ENCODE measurements at regions not wholly inside any gene's neighbourhood (a gene's known extent, or its start where the extent isn't known, plus 50 kb on each side); places are given as distances from the start of the nearest gene placed in this dataset.

- DNase-seq (ENCODE audit: low read depth, low spot score), result no peak
- TF ChIP-seq, protein P1, sequence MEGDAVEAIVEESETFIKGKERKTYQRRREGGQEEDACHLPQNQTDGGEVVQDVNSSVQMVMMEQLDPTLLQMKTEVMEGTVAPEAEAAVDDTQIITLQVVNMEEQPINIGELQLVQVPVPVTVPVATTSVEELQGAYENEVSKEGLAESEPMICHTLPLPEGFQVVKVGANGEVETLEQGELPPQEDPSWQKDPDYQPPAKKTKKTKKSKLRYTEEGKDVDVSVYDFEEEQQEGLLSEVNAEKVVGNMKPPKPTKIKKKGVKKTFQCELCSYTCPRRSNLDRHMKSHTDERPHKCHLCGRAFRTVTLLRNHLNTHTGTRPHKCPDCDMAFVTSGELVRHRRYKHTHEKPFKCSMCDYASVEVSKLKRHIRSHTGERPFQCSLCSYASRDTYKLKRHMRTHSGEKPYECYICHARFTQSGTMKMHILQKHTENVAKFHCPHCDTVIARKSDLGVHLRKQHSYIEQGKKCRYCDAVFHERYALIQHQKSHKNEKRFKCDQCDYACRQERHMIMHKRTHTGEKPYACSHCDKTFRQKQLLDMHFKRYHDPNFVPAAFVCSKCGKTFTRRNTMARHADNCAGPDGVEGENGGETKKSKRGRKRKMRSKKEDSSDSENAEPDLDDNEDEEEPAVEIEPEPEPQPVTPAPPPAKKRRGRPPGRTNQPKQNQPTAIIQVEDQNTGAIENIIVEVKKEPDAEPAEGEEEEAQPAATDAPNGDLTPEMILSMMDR (IDR thresholded peaks at IDR 0.05; ENCODE audit: low read depth, low read length), result no peak
- H3K4me3 ChIP-seq (ENCODE audit: low read depth, low read length), result no peak overlapping the region
- in situ Hi-C loops (cut with HindIII; ENCODE audit: low sequenced_read_pairs), result no loop called here
These were observed 78.2 kb downstream of the HRH4 start for GRCh38 chr18:24538414-24539264.

DNA sequence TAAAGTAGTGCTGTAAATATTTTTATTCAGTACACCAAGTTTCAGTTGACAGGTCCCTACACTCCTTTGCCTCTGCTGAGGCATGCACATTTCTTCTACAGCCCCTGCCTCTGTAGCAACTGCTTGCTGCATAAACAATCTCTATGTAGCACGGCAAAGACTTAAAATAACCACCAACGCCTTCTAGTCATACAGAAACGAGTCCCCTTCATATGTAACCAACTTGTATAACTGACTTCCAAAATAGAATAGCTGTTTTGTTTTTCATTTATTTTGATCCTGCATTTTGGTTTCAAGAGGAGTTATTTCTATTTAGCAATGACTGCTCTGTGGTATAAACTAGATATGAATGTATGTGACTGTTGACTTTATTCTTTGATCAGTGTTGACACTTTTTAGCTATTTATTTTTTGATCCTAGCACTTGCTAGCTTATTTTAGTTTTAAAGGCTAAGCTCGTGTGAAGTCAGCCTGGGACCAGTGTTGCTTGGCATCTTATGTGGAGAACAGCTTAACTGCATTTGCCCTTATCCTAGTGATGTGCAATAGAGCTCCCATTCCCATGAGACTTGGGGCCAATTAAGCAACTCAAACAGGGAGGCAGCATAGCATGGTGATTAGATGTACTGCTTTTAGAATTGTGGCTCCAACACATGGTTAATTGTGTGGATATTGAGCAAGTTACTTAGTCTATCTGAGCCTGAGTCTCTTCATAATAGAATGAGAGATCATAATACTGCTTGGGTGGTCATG, 79.6 kb downstream of the HRH4 start:
- no peak for DNase-seq (ENCODE audit: low read depth, low spot score)
- TF ChIP-seq, protein P1 (IDR thresholded peaks at IDR 0.05; ENCODE audit: low read depth, low read length), result no peak
- no peak overlapping the region for H3K4me3 ChIP-seq (ENCODE audit: low read depth, low read length)
- in situ Hi-C loops (cut with HindIII; ENCODE audit: low sequenced_read_pairs), result no loop called here

DNA sequence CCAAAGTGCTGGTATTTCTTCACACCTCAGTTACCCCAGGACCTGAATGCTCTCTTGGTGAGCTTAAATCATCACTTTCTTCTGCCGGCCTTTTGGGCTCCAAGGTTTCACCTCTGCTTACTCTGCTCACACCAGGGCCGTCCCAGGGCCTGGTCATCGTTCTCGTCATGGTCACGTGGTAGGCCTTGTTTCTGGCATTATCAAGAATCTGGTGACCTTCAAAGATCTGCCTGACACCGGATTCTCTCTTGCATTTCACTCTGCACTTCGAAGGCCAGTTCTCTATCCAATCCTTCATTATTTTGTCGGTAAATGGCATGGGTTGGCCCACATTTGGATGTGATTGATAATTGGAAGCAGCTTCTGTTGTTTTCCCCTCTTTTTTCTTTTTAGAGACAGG, 80.5 kb downstream of the HRH4 start:
- in situ Hi-C loops (cut with HindIII; ENCODE audit: low sequenced_read_pairs), result no loop called here
- H3K4me3 ChIP-seq (ENCODE audit: low read depth, low read length), result no peak overlapping the region

GRCh38 chr18:24543086-24543794, 82.8 kb downstream of the HRH4 start:
- TF ChIP-seq, protein P1 (IDR thresholded peaks at IDR 0.05; ENCODE audit: low read depth, low read length), result no peak
- in situ Hi-C loops (cut with HindIII; ENCODE audit: low sequenced_read_pairs), result no loop called here
- no peak overlapping the region for H3K4me3 ChIP-seq (ENCODE audit: low read depth, low read length)

More for the DNA sequence above, 80.5 kb downstream of the HRH4 start:
- no peak for DNase-seq (ENCODE audit: low read depth, low spot score)
- TF ChIP-seq, protein P1 (IDR thresholded peaks at IDR 0.05; ENCODE audit: low read depth, low read length), result no peak

DNA sequence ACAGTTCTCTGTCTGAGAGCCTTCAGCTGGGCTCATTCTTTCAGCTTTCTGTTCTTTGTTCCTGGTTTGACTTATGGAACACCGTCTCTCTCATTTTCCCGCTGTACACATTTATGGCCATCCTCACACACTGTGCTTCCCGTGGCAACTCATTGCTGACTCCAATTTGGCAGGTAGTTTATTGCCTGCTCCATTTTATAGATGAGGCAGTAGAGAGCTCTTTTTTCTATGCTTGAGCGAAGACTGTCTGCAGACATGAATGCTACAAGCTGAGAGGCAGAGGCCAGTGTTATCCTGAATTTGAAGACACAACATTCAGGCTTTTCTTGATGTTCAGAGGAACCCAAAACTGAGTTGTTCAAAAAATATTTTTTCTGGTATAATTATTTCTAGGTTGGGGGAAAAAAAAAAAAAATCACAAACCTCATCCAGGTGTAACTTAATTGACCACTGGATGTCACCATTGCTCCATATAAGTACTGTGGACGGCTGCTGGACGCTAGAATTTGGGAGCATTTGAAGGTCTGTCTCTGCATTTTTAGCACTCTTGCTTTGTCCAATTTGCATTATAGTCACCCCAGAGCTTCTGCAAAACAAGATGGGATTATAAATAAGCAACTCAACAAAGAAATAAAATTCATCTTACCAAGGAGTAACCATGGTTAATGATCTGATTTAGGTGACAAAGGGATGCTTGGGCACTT, 83.5 kb downstream of the HRH4 start:
- peak; percentile 5 for DNase-seq (ENCODE audit: low read depth, low spot score)
- no peak overlapping the region for H3K4me3 ChIP-seq (ENCODE audit: low read depth, low read length)
- TF ChIP-seq, protein P1 (IDR thresholded peaks at IDR 0.05; ENCODE audit: low read depth, low read length), result peak; percentile 28
- in situ Hi-C loops (cut with HindIII; ENCODE audit: low sequenced_read_pairs), result no loop called here

More at GRCh38 chr18:24543086-24543794, 82.8 kb downstream of the HRH4 start:
- no peak for DNase-seq (ENCODE audit: low read depth, low spot score)

DNA sequence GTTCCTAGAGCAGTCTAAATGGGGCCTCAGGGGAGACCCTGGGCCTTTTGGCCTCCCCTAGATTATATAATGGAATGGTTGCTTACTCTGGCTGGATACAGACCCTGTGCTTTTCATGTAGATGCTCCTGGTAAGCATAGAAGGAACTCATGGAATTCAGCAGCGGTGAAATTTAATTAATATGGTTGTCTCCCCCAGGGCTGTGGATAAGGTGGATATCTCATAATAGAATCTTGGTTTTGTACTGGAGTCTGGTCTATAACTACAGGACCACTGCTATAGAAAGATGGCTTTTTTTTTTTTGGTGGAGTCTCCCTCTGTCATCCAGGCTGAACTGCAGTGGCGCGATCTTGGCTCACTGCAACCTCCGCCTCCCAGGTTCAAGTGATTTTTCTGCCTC, 84.5 kb downstream of the HRH4 start:
- no peak for DNase-seq (ENCODE audit: low read depth, low spot score)
- in situ Hi-C loops (cut with HindIII; ENCODE audit: low sequenced_read_pairs), result no loop called here
- TF ChIP-seq, protein P1 (IDR thresholded peaks at IDR 0.05; ENCODE audit: low read depth, low read length), result no peak

More for the DNA sequence above, 84.5 kb downstream of the HRH4 start:
- H3K4me3 ChIP-seq (ENCODE audit: low read depth, low read length), result no peak overlapping the region
